ENCODE measurements at regions not wholly inside any gene's neighbourhood (a gene's known extent, or its start where the extent isn't known, plus 50 kb on each side); places are given as distances from the start of the nearest gene placed in this dataset.
"Not testable (repeated sequence)": the region's sequence is repeated elsewhere in the genome, so short reads cannot be mapped to it uniquely, and the experiment has no call there.

DNA sequence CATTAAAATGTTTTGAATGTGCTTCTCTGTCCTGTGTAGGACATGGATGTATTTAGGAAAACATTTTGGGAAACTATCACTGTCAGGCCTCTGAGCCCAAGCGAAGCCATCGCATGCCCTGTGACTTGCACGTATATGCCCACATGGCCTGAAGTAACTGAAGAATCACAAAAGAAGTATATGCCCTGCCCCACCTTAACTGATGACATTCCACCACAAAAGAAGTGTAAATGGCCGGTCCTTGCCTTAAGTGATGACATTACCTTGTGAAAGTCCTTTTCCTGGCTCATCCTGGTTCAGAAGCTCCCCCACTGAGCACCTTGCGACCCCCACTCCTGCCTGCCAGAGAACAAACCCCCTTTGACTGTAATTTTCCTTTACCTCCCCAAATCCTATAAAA lies 191.1 kb upstream of the MEIS1 start:
- H3K9me3 Mint-ChIP-seq; H3K4me3 Mint-ChIP-seq; ATAC-seq (ENCODE audit: low read depth); H3K4me1 Mint-ChIP-seq; H3K27ac Mint-ChIP-seq; H3K27me3 Mint-ChIP-seq; H3K36me3 Mint-ChIP-seq; DNase-seq (ENCODE audit: low spot score in 2 of 2): not testable (repeated sequence)

DNA sequence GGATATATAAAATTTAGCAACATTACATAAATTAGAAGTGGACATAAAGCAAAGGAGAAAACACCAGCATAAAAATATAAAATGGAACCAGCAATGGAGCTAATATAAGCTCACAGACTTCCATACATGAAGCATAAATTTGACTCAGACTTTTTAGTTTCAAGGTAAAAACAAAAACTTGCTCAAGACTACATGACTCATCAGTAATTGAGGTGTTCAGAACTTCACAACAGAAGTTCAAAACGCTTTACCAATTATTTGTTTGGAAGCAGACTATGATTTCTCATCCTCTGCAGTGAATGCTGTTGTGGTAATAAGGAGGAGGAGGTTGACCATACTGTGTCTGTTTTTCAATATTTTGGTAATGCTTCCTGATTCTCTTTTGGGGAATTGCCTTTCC lies 192.0 kb upstream of the MEIS1 start:
- not testable (repeated sequence) for DNase-seq (ENCODE audit: low spot score in 2 of 2); H3K9me3 Mint-ChIP-seq; H3K4me3 Mint-ChIP-seq; H3K27me3 Mint-ChIP-seq; H3K36me3 Mint-ChIP-seq; H3K27ac Mint-ChIP-seq; H3K4me1 Mint-ChIP-seq; ATAC-seq (ENCODE audit: low read depth)

DNA sequence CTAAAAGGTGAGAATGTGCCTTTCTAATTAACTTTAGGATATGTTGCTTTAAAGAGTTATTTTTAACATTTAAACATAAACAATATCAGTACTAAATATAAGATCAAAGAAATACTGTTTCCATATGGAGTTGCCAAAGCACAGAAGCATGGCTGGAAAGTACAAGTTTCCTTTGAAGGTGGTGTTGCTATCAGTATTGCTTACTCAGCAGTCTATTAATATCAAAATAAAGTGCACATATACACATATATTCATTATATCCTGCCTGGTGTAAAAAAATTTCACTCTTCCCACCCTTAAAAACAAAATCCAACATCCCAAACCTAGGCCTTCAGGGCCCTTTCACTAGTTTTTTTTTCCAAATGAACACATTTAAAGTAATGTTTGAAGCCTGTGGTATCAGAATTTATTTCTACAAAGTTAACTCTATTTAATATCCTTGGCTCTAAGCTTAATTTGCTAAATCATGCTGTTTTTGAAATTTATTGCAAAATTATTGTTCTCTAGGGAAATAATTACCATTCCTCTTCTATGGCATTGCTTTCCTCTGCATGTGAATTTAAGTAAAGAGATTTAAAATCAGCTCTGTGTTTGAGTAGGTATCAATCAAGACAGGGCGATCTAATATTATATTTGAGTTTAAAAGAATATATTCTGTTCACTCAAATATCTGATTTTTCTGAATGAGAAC lies 192.7 kb upstream of the MEIS1 start:
- no peak for ATAC-seq (ENCODE audit: low read depth)
- no peaks in the 10 kb centered on the region for H3K27me3 Mint-ChIP-seq
- no peak for DNase-seq (ENCODE audit: low spot score in 2 of 2)
- no peak overlapping the region for H3K4me3 Mint-ChIP-seq
- no peak overlapping the region for H3K27ac Mint-ChIP-seq
- H3K4me1 Mint-ChIP-seq = no peaks in the 10 kb centered on the region
- H3K36me3 Mint-ChIP-seq = no peaks in the 10 kb centered on the region
- no peaks in the 10 kb centered on the region for H3K9me3 Mint-ChIP-seq

DNA sequence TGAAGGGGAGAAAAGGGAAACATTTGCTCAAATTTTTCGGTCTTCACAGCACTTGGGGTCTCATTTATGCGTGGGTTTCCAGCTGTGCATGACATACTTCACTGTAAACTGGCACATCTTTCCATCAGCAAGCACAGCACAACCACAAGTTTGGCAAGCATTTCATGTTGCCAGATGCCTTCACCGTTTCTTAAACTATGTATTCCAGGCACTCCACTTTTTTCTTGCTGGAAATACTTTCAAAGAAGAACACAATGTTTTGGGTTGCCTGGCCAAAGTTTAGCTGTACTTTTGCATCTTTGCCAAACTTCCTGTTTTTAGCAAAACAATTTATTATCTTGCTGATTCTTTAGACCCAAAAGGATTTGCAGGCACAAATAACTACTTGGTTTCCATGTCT lies 194.6 kb upstream of the MEIS1 start:
- Mint-ChIP-seq H3K4me1 (no peaks in the 10 kb centered on the region), H3K27ac (no peak overlapping the region), H3K27me3 (no peaks in the 10 kb centered on the region), H3K9me3 (no peaks in the 10 kb centered on the region), H3K36me3 (no peaks in the 10 kb centered on the region), H3K4me3 (no peak overlapping the region)
- DNase-seq (ENCODE audit: low spot score in 2 of 2) (no peak), ATAC-seq (ENCODE audit: low read depth) (no peak)

DNA sequence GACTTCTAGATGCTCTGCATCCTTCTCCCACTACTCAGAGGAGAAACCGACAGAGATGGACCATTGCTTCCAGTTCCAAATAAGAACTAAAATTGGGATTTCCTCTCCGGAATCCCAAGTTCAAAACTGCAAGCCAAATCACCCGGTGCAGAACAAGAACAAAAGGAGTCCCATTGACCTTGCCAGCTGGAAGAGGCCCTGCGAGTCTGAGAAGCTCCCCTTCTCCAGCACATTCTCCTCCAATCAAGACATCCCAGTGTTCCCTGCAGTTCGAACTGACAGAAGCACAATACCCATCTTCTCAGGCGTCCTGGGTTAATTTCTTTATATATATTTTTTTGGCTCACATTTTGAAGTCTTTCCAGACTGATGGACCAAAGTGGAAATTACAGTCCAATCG lies 195.3 kb upstream of the MEIS1 start:
- Mint-ChIP-seq H3K9me3 (no peaks in the 10 kb centered on the region), H3K4me3 (no peak overlapping the region), H3K27ac (no peak overlapping the region), H3K27me3 (no peaks in the 10 kb centered on the region), H3K4me1 (no peaks in the 10 kb centered on the region), H3K36me3 (no peaks in the 10 kb centered on the region)
- ATAC-seq (ENCODE audit: low read depth) = no peak
- DNase-seq (ENCODE audit: low spot score in 2 of 2) = no peak

DNA sequence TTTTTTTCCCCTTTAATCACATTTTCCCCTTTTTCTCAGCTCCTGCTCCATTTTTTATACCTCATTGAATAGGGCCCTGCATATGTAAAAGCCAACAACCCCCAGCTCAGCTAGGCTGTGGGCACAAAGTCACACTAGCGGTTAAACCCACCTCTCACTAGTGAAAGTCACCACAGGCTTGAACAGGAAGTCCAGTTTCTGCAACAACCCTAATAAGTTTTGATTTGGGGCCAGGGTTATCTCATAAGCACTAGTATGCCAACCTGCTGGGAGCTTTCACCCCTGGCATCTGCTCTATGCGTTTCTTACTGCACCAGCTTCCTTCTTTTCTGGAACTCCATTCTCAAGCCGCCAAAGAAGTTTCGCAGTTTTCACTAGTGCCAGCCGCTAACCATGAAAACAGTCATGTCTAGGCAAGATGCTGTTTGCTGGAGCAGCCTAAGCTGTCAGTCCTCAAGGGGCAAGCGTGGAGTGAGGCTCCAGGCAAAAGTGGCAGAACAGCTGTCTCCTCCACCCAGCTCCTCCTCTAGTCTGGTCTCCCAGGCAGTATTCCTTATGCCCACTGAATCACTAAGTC lies 197.0 kb upstream of the MEIS1 start:
- ATAC-seq (ENCODE audit: low read depth) (no peak), DNase-seq (ENCODE audit: low spot score in 2 of 2) (no peak)
- Mint-ChIP-seq H3K4me1 (no peaks in the 10 kb centered on the region), H3K36me3 (no peaks in the 10 kb centered on the region), H3K27ac (no peak overlapping the region), H3K9me3 (no peaks in the 10 kb centered on the region), H3K4me3 (no peak overlapping the region), H3K27me3 (no peaks in the 10 kb centered on the region)

DNA sequence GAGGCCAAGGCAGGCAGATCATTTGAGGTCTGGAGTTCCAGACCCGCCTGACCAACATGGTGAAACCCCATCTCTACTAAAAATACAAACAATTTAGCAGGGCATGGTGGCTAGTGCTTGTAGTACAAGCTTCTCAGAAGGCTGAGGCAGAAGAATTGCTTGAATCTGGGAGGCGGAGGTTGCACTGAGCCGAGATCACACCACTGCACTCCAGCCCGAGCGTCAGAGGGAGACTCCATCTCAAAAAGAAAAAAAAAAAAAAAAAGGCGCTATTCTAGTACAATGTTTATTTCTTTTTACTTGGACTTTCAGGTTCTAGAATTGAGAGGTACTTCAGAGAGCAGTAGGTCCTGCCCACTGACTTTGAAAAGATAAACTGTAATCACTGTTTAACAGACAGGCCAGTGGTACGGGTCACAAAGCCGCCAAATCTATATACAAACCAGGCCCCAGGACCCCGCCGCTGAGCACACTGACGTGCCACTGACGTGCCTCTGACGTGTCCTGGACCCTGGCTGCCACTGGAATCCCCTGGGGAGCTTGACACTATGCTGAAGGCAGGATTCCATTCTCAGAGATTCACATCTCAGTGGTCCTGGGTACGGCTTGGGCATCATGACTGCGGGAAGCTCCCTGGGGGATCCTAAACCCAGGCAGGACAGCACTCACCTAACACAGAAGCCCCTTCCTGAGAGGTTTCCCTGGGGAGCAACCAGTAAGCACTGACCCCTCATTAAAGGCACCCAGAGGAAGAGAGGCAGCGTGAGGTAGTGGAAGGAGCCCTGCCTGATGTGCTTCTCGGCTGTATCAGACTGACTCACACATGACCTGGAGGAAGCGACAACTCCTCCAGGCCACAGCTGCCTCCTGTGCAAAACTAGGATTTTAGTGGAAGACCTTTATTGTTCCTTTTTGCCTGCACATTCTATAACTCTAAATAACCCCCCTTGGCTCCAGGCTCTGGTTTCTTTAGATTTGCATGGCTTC lies 197.8 kb upstream of the MEIS1 start:
- no peak overlapping the region for H3K27ac Mint-ChIP-seq
- H3K27me3 Mint-ChIP-seq = peaks cover 1% of the 10 kb centered on the region
- no peaks in the 10 kb centered on the region for H3K4me1 Mint-ChIP-seq
- no peaks in the 10 kb centered on the region for H3K9me3 Mint-ChIP-seq
- DNase-seq (ENCODE audit: low spot score in 2 of 2) = no peak
- ATAC-seq (ENCODE audit: low read depth) = no peak
- no peaks in the 10 kb centered on the region for H3K36me3 Mint-ChIP-seq
- no peak overlapping the region for H3K4me3 Mint-ChIP-seq

DNA sequence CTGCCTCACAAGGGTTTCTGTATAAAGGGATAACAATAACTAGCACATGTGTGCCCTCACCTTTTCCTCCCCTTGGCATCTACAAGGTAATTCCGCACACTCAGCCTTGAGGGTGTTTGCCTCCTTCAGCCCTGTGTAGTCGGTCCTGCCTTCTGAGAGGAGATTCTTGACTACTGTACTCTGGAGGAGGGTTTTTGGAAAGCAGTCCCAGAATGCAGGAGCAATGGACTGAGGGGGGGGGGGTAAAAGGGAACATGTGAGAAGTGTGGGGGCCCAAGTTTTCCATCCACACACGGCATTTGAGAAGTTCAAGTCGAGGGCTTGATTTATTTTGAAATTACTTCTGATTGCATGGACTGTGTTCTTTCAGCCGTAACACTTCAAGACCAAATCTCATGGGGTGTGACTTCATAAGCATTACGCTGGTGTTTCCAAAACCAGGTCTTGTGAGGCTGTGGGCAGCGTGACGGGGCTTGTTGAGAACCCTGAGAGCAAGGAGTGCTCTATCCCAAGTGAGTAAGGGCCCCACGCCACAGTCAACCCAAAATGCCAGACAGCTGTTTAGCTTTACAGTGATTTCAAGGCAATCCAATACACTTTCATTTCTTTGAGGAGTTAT lies 198.7 kb upstream of the MEIS1 start:
- Mint-ChIP-seq H3K4me3 (no peak overlapping the region), H3K36me3 (no peaks in the 10 kb centered on the region), H3K4me1 (no peaks in the 10 kb centered on the region), H3K27me3 (peaks cover 1% of the 10 kb centered on the region), H3K9me3 (no peaks in the 10 kb centered on the region), H3K27ac (no peak overlapping the region)
- no peak for DNase-seq (ENCODE audit: low spot score in 2 of 2)
- no peak for ATAC-seq (ENCODE audit: low read depth)

DNA sequence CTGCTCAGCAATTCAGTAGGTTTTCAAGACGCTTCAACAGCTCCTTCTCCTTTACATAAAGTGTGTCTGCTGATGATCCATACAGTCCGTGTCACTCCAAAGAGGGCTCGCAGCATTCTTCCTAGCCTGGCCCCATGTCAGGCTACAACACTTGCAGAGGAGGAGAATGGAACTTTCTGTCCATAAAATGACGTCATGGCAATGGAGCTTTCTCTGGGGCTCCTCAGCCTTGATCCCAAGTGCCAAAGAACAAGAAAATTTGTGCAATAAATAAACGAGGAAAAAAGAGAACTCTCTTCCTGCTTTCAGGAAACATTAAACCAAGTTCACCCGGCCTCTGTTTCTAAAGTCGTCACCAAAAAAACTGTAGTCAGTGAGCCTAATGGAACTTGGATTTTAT lies 199.5 kb upstream of the MEIS1 start:
- Mint-ChIP-seq H3K9me3 (no peaks in the 10 kb centered on the region), H3K36me3 (no peaks in the 10 kb centered on the region), H3K4me3 (no peak overlapping the region), H3K27me3 (peaks cover 1% of the 10 kb centered on the region), H3K27ac (no peak overlapping the region), H3K4me1 (no peaks in the 10 kb centered on the region)
- DNase-seq (ENCODE audit: low spot score in 2 of 2) = no peak
- no peak for ATAC-seq (ENCODE audit: low read depth)

DNA sequence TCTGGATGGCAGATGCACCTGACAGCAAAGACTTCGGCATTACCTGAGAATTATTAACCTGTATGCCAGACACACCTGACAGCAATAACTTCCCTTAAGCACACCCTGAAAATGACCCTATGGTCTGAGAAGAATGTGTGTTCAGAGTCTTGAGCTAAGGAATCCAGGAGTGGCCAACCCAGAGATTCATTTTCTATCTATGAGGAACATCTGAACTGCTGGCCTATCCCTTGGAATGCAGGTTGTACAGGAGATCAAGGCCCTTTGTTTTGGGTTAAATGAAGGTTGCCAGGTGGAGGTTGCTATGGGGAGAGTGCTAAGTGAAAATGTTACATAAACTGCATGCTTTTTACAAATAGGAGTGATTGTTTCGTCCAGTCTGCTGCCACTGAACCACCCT lies 200.9 kb upstream of the MEIS1 start:
- ATAC-seq (ENCODE audit: low read depth) (no peak), DNase-seq (ENCODE audit: low spot score in 2 of 2) (no peak)
- Mint-ChIP-seq H3K27ac (no peak overlapping the region), H3K4me1 (no peaks in the 10 kb centered on the region), H3K4me3 (no peak overlapping the region), H3K9me3 (no peaks in the 10 kb centered on the region), H3K27me3 (peaks cover 1% of the 10 kb centered on the region), H3K36me3 (no peaks in the 10 kb centered on the region)

DNA sequence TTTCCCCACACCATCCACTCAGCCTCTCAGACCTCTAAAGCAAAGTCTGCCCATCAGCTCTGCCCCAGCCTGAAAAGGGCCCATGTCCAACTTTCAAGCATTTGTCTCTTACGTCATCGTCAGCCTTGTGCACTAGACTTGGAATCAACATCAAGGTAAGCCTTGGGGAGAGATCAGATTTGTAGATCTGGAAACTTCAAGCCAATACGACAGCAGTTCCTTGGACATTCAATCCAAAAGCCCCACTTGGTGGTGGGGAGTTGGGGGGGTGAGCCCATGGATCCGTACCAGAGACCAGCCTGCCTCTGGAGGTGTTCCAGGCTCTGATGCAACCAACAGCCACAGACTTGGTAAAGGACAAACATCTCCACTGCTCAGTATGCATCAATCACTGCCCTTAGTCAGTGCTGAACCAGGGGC lies 206.8 kb upstream of the MEIS1 start:
- Mint-ChIP-seq H3K9me3 (no peaks in the 10 kb centered on the region), H3K27me3 (peaks cover 1% of the 10 kb centered on the region), H3K4me1 (no peaks in the 10 kb centered on the region), H3K36me3 (no peaks in the 10 kb centered on the region), H3K4me3 (no peak overlapping the region), H3K27ac (no peak overlapping the region)
- ATAC-seq (ENCODE audit: low read depth) = no peak
- no peak for DNase-seq (ENCODE audit: low spot score in 2 of 2)

DNA sequence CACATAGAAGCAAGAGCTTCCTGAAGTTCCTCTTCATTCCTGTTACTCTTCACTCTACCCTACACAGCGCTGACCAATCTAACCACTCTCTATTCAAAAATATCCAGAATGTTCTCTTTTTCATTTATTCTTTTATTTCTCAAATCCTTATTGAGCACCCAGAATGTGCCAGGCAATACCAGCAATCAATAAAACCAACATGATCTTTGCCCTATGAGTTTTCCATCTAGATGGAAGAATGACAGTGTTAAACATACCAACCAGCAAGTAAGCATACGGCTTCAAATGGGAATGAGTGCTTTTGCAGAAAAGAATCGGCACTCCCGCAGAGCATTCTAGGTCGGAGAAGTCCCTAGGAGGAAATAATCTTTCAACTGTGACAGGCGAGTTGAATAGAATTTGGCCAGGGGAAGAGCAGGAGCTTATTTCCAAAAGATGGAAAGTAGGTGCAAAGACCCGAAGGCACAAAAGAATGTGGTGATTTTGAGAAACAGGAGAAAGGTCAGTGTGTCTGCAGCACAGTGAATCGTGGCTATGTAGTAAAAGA lies 217.8 kb upstream of the MEIS1 start:
- no peak overlapping the region for H3K27ac Mint-ChIP-seq
- no peaks in the 10 kb centered on the region for H3K36me3 Mint-ChIP-seq
- ATAC-seq (ENCODE audit: low read depth) (no peak), DNase-seq (ENCODE audit: low spot score in 2 of 2) (no peak)
- H3K27me3 Mint-ChIP-seq = no peaks in the 10 kb centered on the region
- peaks cover 8% of the 10 kb centered on the region for H3K9me3 Mint-ChIP-seq
- no peak overlapping the region for H3K4me3 Mint-ChIP-seq
- no peaks in the 10 kb centered on the region for H3K4me1 Mint-ChIP-seq

DNA sequence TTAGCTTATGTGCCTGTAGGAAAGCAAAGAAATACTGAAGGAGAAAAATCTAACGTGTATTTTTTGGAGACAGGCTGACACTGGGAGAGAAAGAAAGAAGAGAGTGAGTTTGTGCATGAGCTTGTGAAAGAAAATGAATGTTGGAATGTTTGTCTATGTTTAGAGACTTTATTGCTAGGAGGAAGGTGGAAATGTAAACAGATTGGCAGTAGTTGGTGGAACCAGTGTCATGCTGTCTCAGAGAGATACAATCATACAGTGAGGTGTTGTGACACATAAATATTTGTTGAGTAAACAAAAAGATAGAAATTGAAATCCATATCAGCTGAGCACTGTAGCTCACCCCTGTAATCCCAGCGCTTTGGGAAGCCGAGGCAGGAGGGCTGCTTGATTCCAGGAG lies 222.2 kb upstream of the MEIS1 start:
- Mint-ChIP-seq H3K27ac (no peak overlapping the region), H3K9me3 (peaks cover 8% of the 10 kb centered on the region), H3K4me3 (no peak overlapping the region), H3K27me3 (no peaks in the 10 kb centered on the region), H3K4me1 (no peaks in the 10 kb centered on the region), H3K36me3 (no peaks in the 10 kb centered on the region)
- DNase-seq (ENCODE audit: low spot score in 2 of 2) = no peak
- no peak for ATAC-seq (ENCODE audit: low read depth)

DNA sequence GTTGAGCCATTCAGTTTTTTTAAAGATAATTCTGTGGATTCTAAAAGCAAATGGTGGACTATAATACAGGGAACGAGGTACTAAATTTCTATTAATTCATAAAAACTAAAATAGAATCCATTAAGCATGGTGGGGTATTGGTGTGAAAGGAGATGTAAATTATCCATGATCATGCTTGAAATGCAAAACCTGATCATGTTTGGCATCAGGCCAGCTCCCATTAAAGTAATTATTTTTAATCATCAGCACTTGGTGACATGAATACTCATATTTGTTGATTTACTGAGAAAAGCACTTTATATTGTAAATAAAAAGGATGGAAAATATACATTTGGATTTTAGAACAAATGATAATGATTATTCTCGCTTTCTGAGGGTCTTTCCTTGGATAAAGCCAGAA lies 232.3 kb upstream of the MEIS1 start:
- DNase-seq (ENCODE audit: low spot score in 2 of 2) (no peak), ATAC-seq (ENCODE audit: low read depth) (no peak)
- Mint-ChIP-seq H3K27me3 (peaks cover 2% of the 10 kb centered on the region), H3K27ac (no peak overlapping the region), H3K4me3 (no peak overlapping the region), H3K9me3 (no peaks in the 10 kb centered on the region), H3K4me1 (no peaks in the 10 kb centered on the region), H3K36me3 (no peaks in the 10 kb centered on the region)
